Medulla oblongata (tissue), 1 donor: ENCODE measurements at regions not wholly inside any gene's neighbourhood (a gene's known extent, or its start where the extent isn't known, plus 50 kb on each side); places are given as distances from the start of the nearest gene placed in this dataset.
"Not testable (repeated sequence)": the region's sequence is repeated elsewhere in the genome, so short reads cannot be mapped to it uniquely, and the experiment has no call there.

Experiments used
- DNase-seq: peaks from one replicate; pipeline ENCODE4 v3.0.0-alpha.2; 2015; ENCODE audit errors: extremely low spot score

GRCh38 chr1:233788687-233789086, 115.8 kb upstream of the SLC35F3 start:
- no peak for DNase-seq

GRCh38 chr1:233790121-233790520, 114.4 kb upstream of the SLC35F3 start:
- DNase-seq, result no peak

- peak; percentile 88 for DNase-seq
Measured at GRCh38 chr1:233790662-233791371, 113.7 kb upstream of the SLC35F3 start.

- no peak for DNase-seq
Measured at GRCh38 chr1:233791372-233791703, 113.1 kb upstream of the SLC35F3 start.

- no peak for DNase-seq
Measured at GRCh38 chr1:233791721-233792120, 112.8 kb upstream of the SLC35F3 start.

- DNase-seq, result no peak
Measured at GRCh38 chr1:233794863-233795262, 109.6 kb upstream of the SLC35F3 start.

GRCh38 chr1:233796146-233796783, 108.2 kb upstream of the SLC35F3 start:
- DNase-seq, result no peak

- DNase-seq, result no peak
Measured at GRCh38 chr1:233802611-233803010, 101.9 kb upstream of the SLC35F3 start.

- DNase-seq, result no peak
Measured at GRCh38 chr1:233805786-233806185, 98.7 kb upstream of the SLC35F3 start.

- no peak for DNase-seq
Measured at GRCh38 chr1:233815357-233815756, 89.1 kb upstream of the SLC35F3 start.

GRCh38 chr1:233815865-233816264, 88.6 kb upstream of the SLC35F3 start:
- no peak for DNase-seq

- no peak for DNase-seq
Measured at GRCh38 chr1:233816348-233816747, 88.1 kb upstream of the SLC35F3 start.

- DNase-seq, result no peak
Measured at GRCh38 chr1:233819042-233819441, 85.4 kb upstream of the SLC35F3 start.

GRCh38 chr1:233824179-233824578, 80.3 kb upstream of the SLC35F3 start:
- DNase-seq, result not testable (repeated sequence)

- not testable (repeated sequence) for DNase-seq
Measured at GRCh38 chr1:233827937-233828336, 76.5 kb upstream of the SLC35F3 start.

GRCh38 chr1:233828480-233828879, 76.0 kb upstream of the SLC35F3 start:
- DNase-seq, result no peak

GRCh38 chr1:233834609-233835008, 69.9 kb upstream of the SLC35F3 start:
- no peak for DNase-seq

- not testable (repeated sequence) for DNase-seq
Measured at GRCh38 chr1:233838207-233838606, 66.3 kb upstream of the SLC35F3 start.

GRCh38 chr1:233843525-233844204, 60.8 kb upstream of the SLC35F3 start:
- DNase-seq, result no peak

GRCh38 chr1:233844275-233844674, 60.2 kb upstream of the SLC35F3 start:
- DNase-seq, result no peak

GRCh38 chr1:233844692-233845091, 59.8 kb upstream of the SLC35F3 start:
- DNase-seq, result no peak
